Suprapubic skin (tissue), 4 donors: ENCODE measurements at regions not wholly inside any gene's neighbourhood (a gene's known extent, or its start where the extent isn't known, plus 50 kb on each side); places are given as distances from the start of the nearest gene placed in this dataset.

Experiments
- CTCF ChIP-seq, 2 donors: fragments of 200-600 bp in 1 of 2; fragments of 450-650 bp in 1 of 2; sonication (generic) in 1 of 2; IDR thresholded peaks; one replicate each; pipeline ENCODE4 v1.5.1; 2016 to 2019; ENCODE audit warnings: antibody characterized with exemption in 2 of 2, mild to moderate bottlenecking in 1 of 2, moderate library complexity in 1 of 2
- POLR2A ChIP-seq, 2 donors: fragments of 450-650 bp; IDR thresholded peaks; one replicate each; pipeline ENCODE4 v1.6.1; 2017; ENCODE audit warnings: antibody characterized with exemption in 2 of 2, mild to moderate bottlenecking in 2 of 2, moderate library complexity in 2 of 2
- POLR2AphosphoS5 ChIP-seq, 3 donors: sonication (generic); formaldehyde crosslinking; IDR thresholded peaks; one replicate each; pipeline ENCODE4 v1.6.1; 2017; ENCODE audit warnings: antibody characterized with exemption in 3 of 3

GRCh38 chr15:69661871-69662644 is 209.4 kb downstream of the RPLP1 start:
- TF ChIP-seq CTCF (IDR thresholded peaks at IDR 0.05), result no peak
- no peak for TF ChIP-seq POLR2AphosphoS5 (IDR thresholded peaks at IDR 0.05)
- TF ChIP-seq POLR2A (IDR thresholded peaks at IDR 0.05), result no peak
